Activated CD8-positive, alpha-beta T cell treated with anti-CD3 and anti-CD28 coated beads, Interleukin-2, amount 10 ng/mL, durations not matched to agents 7 days and 5 days (primary cell): ENCODE measurements at regions not wholly inside any gene's neighbourhood (a gene's known extent, or its start where the extent isn't known, plus 50 kb on each side); places are given as distances from the start of the nearest gene placed in this dataset.
"Not testable (repeated sequence)": the region's sequence is repeated elsewhere in the genome, so short reads cannot be mapped to it uniquely, and the experiment has no call there.

ENCODE experiments used
- ATAC-seq: fragments of 150-1000 bp; cut with Tn5 transposase; one replicate; pipeline ENCODE4 v1.10.0; 2021; ENCODE audit warnings: moderate library complexity
- CTCF ChIA-PET: fragments of 350-600 bp; sonication (Branson Sonifier 250); formaldehyde crosslinking; loops from one replicate; lab custom pipeline; 2021; ENCODE audit warnings: antibody characterized with exemption; lab: Charles Lee
- POLR2A ChIA-PET: fragments of 350-600 bp; sonication (Branson Sonifier 250); formaldehyde crosslinking; loops from one replicate; lab custom pipeline; 2021; ENCODE audit warnings: antibody characterized with exemption; lab: Charles Lee
- DNase-seq: peaks from one replicate; pipeline ENCODE4 v3.0.0-alpha.2; 2020
- H3K27ac Mint-ChIP-seq: one replicate; pipeline ENCODE4 v1.8.0; 2021; ENCODE audit warnings: mild to moderate bottlenecking, mixed read lengths
- H3K27me3 Mint-ChIP-seq: one replicate; pipeline ENCODE4 v1.8.0; 2021; ENCODE audit warnings: low read depth, mixed read lengths
- H3K36me3 Mint-ChIP-seq: one replicate; pipeline ENCODE4 v1.8.0; 2021; ENCODE audit warnings: low read depth, mixed read lengths
- H3K4me1 Mint-ChIP-seq: one replicate; pipeline ENCODE4 v1.8.0; 2021; ENCODE audit warnings: low read depth, mixed read lengths
- H3K4me3 Mint-ChIP-seq: one replicate; pipeline ENCODE4 v1.8.0; 2021; ENCODE audit warnings: mild to moderate bottlenecking, mixed read lengths
- H3K9me3 Mint-ChIP-seq: one replicate; pipeline ENCODE4 v1.8.0; 2022; ENCODE audit warnings: mixed read lengths; ENCODE audit not compliant: insufficient read depth

DNA sequence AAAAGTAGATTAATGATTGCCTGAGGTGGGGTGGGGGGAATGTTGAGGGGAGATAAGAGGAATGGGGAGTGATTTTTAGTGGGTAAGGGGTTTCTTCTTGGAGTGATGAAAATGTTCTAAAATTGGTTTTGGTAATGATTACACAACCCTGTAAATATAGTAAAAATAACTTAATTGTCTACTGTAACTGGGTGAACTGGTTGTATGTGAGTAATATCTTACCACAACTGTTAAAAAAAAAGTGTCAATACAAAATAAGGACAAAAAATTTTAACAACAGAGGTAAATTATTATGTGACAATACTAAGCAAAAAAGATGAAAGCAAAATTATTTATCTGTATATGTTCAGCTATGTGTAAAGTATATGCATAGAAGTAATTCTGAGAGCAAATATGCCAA, 86.3 kb upstream of the RASSF8 start:
- ChIA-PET POLR2A (no interaction called here), CTCF (no interaction called here)
- H3K27ac Mint-ChIP-seq: no peak overlapping the region
- peaks cover 4% of the 10 kb centered on the region for H3K9me3 Mint-ChIP-seq
- DNase-seq: no peak
- H3K36me3 Mint-ChIP-seq: no peaks in the 10 kb centered on the region
- no peaks in the 10 kb centered on the region for H3K4me1 Mint-ChIP-seq
- peaks cover 3% of the 10 kb centered on the region for H3K27me3 Mint-ChIP-seq
- ATAC-seq: no peak
- no peak overlapping the region for H3K4me3 Mint-ChIP-seq

DNA sequence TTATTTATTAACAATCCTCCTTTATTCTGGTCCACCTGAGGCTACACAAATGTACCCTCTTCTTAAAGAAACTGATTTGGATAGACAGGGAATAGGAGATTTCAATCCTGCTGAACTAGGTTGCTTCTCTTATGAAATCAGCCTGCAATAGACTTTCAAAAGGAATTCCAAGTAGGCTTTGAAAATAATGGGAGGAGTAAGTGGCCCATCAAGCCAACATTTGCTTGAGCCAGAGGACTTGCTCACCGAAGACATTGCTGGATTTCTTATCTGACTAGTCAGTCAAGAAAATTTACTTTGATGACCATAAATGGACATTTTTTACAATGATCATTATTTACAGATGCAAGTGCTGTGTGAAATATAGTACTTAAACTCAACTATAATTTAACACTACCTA, 82.8 kb upstream of the RASSF8 start:
- no peaks in the 10 kb centered on the region for H3K36me3 Mint-ChIP-seq
- ChIA-PET CTCF (no interaction called here), POLR2A (no interaction called here)
- H3K4me3 Mint-ChIP-seq: no peak overlapping the region
- H3K27me3 Mint-ChIP-seq: peaks cover 3% of the 10 kb centered on the region
- H3K4me1 Mint-ChIP-seq: no peaks in the 10 kb centered on the region
- no peaks in the 10 kb centered on the region for H3K9me3 Mint-ChIP-seq
- no peak for ATAC-seq
- H3K27ac Mint-ChIP-seq: no peak overlapping the region
- DNase-seq: no peak

DNA sequence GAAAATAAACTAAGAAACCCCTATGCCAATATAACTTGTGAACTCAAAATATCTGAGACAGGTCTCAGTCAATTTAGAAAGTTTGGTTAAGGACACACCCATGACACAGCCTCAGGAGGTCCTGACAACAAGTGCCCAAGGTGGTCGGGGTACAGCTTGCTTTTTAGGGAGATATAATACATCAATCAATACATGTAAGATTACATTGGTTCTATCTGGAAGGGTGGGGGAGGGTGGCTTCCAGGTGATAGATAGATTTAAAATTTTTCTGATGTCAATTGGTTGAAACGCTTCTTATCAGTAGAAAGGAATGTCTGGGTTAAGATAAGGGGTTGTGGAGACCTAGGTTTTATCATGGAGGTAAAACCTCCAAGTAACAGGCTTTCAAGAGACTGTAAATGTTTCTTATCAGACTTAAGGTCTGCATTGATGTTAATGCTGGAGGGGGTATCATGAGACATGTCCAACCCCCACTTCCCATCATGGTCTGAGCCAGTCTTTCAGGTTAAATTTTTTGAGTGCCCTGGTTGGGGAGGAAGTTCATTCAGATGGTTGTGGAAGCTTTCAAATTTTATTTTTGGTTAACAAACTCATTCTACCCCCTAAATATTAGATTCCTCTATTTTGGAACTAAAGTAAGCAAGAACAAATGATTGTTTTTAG, 82.0 kb upstream of the RASSF8 start:
- no peak overlapping the region for H3K27ac Mint-ChIP-seq
- peaks cover 3% of the 10 kb centered on the region for H3K27me3 Mint-ChIP-seq
- no peaks in the 10 kb centered on the region for H3K36me3 Mint-ChIP-seq
- POLR2A ChIA-PET: no interaction called here
- H3K4me1 Mint-ChIP-seq: no peaks in the 10 kb centered on the region
- no peak for DNase-seq
- CTCF ChIA-PET: no interaction called here
- ATAC-seq: no peak
- H3K9me3 Mint-ChIP-seq: no peaks in the 10 kb centered on the region
- H3K4me3 Mint-ChIP-seq: no peak overlapping the region

DNA sequence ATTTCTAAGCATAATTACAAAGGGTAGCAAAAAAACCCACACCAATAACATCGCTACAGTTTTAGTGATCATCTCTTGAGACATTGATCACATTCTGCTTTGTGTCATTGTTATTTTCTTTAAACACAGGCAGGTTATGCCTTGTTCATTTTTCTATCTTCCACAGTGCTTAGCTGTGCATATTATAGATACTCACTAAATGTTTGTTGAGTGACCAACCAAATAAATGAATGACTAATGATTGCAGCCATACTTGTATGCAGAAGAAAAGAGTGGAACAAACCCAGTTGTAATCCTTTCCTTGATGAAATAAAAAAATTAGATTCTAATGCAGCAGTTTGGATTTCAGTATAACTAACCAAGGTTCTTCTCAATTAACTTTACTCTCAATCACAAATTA, 81.0 kb upstream of the RASSF8 start:
- no peaks in the 10 kb centered on the region for H3K4me1 Mint-ChIP-seq
- H3K36me3 Mint-ChIP-seq: no peaks in the 10 kb centered on the region
- POLR2A ChIA-PET: no interaction called here
- CTCF ChIA-PET: no interaction called here
- ATAC-seq (no peak), DNase-seq (no peak)
- H3K4me3 Mint-ChIP-seq: no peak overlapping the region
- H3K27me3 Mint-ChIP-seq: peaks cover 3% of the 10 kb centered on the region
- no peaks in the 10 kb centered on the region for H3K9me3 Mint-ChIP-seq
- no peak overlapping the region for H3K27ac Mint-ChIP-seq

DNA sequence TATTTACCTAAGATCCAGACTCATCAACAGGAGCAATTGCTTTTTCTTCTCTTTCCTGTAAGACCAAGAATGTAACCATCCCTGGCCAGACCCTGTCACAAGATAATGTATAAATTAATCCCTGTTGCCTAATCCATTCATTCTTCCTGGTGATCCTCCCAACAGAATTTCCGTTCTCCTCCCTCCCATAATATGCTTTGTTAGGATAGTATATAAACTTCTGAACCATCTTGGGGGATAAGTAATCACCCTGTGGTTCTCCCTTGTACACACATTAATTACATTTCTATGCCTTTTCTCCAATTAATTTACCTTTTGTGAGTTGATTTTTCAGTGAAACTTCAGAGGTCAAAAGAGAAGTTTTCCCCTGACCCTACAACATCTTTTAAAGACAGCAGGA, 76.2 kb upstream of the RASSF8 start:
- ATAC-seq: no peak
- H3K36me3 Mint-ChIP-seq: no peaks in the 10 kb centered on the region
- no peaks in the 10 kb centered on the region for H3K27me3 Mint-ChIP-seq
- H3K27ac Mint-ChIP-seq: no peak overlapping the region
- DNase-seq: no peak
- no peak overlapping the region for H3K4me3 Mint-ChIP-seq
- H3K9me3 Mint-ChIP-seq: no peaks in the 10 kb centered on the region
- ChIA-PET CTCF (interaction anchor here (0.6 kb wide), 1 partner anchor 446 kb away, joined by 3 read pairs; no protein-coding TSS in a partner anchor), POLR2A (no interaction called here)
- H3K4me1 Mint-ChIP-seq: no peaks in the 10 kb centered on the region

DNA sequence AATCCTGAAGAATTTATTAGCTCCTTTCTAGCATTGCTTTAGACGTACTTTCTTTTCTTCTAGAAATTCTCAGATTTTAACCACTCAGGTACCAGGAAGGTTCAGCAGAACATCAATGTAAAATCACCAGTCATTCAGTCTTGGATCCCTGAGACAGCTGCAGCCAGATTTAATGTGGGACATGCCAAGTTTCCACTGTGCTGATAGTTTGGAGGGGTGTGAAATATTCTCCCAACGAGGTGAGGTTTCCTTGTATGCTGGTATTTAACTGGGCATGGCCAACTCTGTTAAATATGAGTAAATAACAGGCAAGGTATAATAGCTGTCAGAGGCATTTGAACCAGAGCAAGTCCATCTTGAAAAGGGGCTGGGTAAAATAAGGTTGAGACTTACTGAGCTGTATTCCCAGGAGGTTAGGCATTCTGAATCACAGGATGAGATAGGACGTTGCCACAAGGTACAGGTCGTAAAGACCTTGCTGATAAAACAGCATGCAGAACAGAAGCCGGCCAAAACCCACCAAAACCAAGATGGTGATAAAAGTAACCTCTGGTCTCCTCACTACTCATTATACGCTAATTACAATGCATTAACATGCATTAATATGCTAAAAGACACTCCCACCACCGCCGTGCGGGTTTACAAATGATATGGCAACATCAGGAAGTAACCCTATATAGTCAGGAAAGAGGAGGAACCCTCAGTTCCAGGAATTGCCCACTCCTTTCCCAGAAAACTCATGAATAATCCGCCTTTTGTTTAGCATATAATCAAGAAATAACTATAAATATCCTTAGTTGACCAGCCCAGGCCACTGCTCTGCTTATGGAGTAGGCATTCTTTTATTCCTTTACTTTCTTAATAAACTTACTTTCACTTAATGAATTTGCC, 75.2 kb upstream of the RASSF8 start:
- Mint-ChIP-seq H3K4me1 (no peaks in the 10 kb centered on the region), H3K27me3 (peaks cover 2% of the 10 kb centered on the region), H3K36me3 (no peaks in the 10 kb centered on the region), H3K27ac (no peak overlapping the region), H3K4me3 (no peak overlapping the region), H3K9me3 (no peaks in the 10 kb centered on the region)
- CTCF ChIA-PET: interaction anchor here (0.6 kb wide), 1 partner anchor 447 kb away, joined by 3 read pairs; no protein-coding TSS in a partner anchor
- ATAC-seq: no peak
- POLR2A ChIA-PET: no interaction called here
- DNase-seq: no peak

DNA sequence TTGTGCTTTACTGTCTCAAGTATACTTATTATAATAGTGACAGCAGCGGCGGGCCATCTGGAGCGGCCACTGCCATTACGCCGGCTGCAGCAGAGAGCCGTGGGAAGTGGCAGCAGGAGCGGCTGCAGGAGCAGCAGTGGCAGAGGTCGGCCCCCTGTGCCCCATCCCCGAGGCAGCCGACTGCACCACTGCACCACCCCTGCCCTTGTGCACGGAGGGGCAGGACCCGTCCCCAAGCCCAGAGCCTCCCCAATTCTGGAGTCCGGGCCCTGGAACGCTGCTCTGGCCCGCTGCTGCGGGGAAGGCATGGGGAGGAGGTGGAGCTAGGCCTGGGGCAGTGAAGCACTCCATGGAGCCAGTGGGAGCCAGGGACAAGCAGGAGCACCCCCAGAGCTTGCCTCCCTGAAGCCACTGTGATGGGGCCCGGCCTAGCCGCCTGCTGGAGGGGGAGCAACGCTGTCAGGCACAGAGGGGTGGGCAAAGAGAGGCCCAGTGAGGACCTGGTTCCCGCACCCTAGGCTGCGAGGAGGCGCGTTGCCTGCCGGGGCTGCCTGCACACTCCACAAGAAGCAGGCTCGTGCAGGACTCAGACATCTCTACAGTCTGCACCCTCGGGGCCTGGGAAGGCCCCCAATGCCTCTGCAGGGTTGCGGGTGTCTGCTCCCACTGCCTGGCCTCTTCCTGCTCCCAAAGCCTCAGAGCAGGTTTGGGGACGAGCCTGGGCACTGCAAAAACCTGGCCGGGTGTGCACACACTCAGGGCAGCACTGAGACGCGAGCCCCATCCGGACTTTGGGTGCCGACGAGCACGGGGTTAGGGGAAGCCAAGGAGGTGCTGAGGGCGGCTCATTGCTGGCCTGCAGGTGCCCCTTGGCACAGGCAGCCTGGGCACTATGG, 74.2 kb upstream of the RASSF8 start:
- H3K9me3 Mint-ChIP-seq: no peaks in the 10 kb centered on the region
- DNase-seq (no peak), ATAC-seq (no peak)
- no peaks in the 10 kb centered on the region for H3K36me3 Mint-ChIP-seq
- no peak overlapping the region for H3K4me3 Mint-ChIP-seq
- H3K4me1 Mint-ChIP-seq: no peaks in the 10 kb centered on the region
- no peak overlapping the region for H3K27ac Mint-ChIP-seq
- ChIA-PET POLR2A (no interaction called here), CTCF (no interaction called here)
- H3K27me3 Mint-ChIP-seq: peaks cover 2% of the 10 kb centered on the region

DNA sequence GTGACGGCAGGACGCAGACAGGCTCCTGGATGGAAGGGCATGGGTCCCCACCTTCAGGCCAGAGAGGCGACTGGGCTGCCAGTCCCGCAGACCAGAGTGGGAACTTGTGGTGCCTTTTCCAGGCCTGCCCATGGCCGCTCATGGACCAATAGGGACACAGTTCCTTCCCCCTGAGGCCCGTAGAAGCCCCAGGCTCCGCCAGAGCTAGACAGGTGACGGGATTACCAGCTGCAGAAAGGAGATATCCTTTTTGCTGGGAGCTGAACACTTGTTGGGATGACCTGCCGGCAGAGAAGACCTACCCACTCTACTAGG, 73.6 kb upstream of the RASSF8 start:
- DNase-seq: no peak
- CTCF ChIA-PET: no interaction called here
- Mint-ChIP-seq H3K27me3 (peaks cover 2% of the 10 kb centered on the region), H3K4me3 (no peak overlapping the region), H3K9me3 (no peaks in the 10 kb centered on the region), H3K27ac (no peak overlapping the region), H3K36me3 (no peaks in the 10 kb centered on the region), H3K4me1 (no peaks in the 10 kb centered on the region)
- POLR2A ChIA-PET: no interaction called here
- ATAC-seq: no peak

DNA sequence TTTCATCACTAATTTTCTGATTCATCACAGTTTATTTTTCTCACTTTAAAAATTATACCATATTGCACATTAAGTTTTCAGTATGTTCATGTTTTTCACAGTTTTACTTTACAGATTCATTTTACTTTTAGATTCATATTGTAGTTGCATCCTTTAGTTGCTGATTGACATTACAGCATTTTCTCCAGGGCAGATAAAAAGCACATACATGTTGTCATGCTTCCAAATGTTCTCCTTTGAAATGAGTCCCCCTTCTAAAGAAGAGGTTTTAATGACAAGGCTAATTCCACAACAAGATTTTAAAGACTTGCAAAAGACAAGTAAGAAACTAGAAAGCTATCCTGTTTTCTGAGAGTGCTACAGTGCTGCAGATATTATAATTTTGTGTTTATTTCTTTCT, 72.1 kb upstream of the RASSF8 start:
- Mint-ChIP-seq H3K36me3 (no peaks in the 10 kb centered on the region), H3K9me3 (no peaks in the 10 kb centered on the region), H3K4me3 (no peak overlapping the region), H3K27ac (no peak overlapping the region), H3K4me1 (no peaks in the 10 kb centered on the region), H3K27me3 (peaks cover 2% of the 10 kb centered on the region)
- ChIA-PET POLR2A (no interaction called here), CTCF (no interaction called here)
- ATAC-seq (no peak), DNase-seq (no peak)

DNA sequence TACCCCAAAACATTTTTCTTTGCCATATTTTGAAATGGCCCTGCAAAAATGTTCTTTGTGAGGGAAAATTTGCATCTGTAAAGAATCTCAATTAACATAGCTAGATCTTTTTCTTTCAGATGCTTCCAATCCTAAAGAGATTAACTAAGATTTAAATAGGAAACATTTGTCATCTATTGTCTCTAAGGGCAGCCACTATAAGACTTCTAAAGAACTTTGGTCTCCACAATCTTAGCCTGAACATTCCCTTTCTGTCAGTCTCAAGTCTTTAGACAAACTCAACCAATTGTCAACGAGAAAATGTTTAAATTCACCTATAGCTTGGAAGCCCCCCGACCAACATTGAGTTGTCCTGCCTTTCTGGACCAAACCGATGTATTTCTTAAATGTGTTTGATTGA, 71.1 kb upstream of the RASSF8 start:
- ChIA-PET CTCF (interaction anchor here (1.4 kb wide), 1 partner anchor 451 kb away, joined by 3 read pairs; no protein-coding TSS in a partner anchor), POLR2A (interaction anchor here (0.6 kb wide), 1 partner anchor 229 kb away, joined by 4 read pairs; no protein-coding TSS in a partner anchor)
- ATAC-seq (no peak), DNase-seq (no peak)
- H3K27ac Mint-ChIP-seq: no peak overlapping the region
- no peaks in the 10 kb centered on the region for H3K9me3 Mint-ChIP-seq
- H3K4me3 Mint-ChIP-seq: no peak overlapping the region
- H3K4me1 Mint-ChIP-seq: no peaks in the 10 kb centered on the region
- no peaks in the 10 kb centered on the region for H3K36me3 Mint-ChIP-seq
- peaks cover 2% of the 10 kb centered on the region for H3K27me3 Mint-ChIP-seq

DNA sequence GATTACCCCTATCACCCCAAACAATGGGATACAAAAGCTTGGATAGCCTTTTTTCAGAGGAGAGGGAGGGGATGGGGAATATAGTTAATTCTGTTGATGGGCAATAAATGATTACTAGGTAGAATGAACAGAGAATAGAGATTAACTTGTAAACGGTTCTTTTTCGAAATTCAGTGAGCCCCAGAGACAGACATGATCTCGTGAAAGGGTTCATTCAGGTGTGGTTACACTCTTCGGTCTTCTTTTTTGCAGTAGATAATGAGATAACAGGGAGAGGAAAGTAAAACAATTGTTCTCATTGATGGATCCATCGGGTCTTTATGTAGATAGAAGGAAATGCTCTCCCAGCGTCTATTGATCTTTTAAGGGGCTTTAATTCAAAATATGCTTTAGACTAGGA, 69.3 kb upstream of the RASSF8 start:
- Mint-ChIP-seq H3K27me3 (peaks cover 2% of the 10 kb centered on the region), H3K9me3 (no peaks in the 10 kb centered on the region), H3K4me1 (no peaks in the 10 kb centered on the region), H3K4me3 (no peak overlapping the region), H3K27ac (no peak overlapping the region), H3K36me3 (no peaks in the 10 kb centered on the region)
- DNase-seq (no peak), ATAC-seq (no peak)
- CTCF ChIA-PET: interaction anchor here (0.8 kb wide), 1 partner anchor 453 kb away, joined by 3 read pairs; no protein-coding TSS in a partner anchor
- POLR2A ChIA-PET: no interaction called here

DNA sequence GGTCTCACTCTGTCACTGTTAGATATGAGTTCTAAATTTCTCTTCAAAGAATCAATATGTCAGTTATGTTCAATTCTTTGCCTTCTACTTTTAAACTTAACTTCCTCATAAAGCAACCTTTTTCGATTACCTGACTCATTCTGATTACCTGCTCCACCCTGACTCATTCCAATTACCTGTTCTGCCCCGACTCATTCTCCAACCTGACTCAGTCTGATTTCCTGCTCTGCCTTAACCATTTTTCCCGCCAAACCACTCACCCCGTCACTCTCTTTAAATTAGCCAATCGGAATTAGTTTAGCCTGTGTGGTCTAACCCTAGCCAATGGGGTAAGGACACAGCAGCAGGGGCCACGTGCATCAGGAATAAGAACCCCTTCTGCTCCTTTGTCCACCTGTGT, 67.4 kb upstream of the RASSF8 start:
- ATAC-seq, H3K36me3 Mint-ChIP-seq, CTCF ChIA-PET, H3K27me3 Mint-ChIP-seq, H3K9me3 Mint-ChIP-seq, POLR2A ChIA-PET, H3K27ac Mint-ChIP-seq, H3K4me1 Mint-ChIP-seq, H3K4me3 Mint-ChIP-seq, DNase-seq: not testable (repeated sequence)
